Coronary artery (tissue), 2 donors: ENCODE measurements at regions not wholly inside any gene's neighbourhood (a gene's known extent, or its start where the extent isn't known, plus 50 kb on each side); places are given as distances from the start of the nearest gene placed in this dataset.

ENCODE experiments used
- DNase-seq: peaks from one replicate; pipeline ENCODE4 v3.0.0-alpha.2; 2017; ENCODE audit warnings: low spot score
- H3K27ac ChIP-seq, 2 donors: fragments of 200-600 bp; sonication (generic); one replicate each; pipeline ENCODE4 v1.5.1; 2016 to 2019
- H3K4me3 ChIP-seq: fragments of 200-600 bp; sonication (generic); 2 replicates; pipeline ENCODE4 v1.5.1; 2016; ENCODE audit warnings: mild to moderate bottlenecking, moderate library complexity
- CTCF ChIP-seq: fragments of 200-600 bp; sonication (generic); IDR thresholded peaks from one replicate; pipeline ENCODE4 v1.5.1; 2019; ENCODE audit warnings: antibody characterized with exemption

GRCh38 chr5:26278078-26278477 lies 760.3 kb downstream of the CDH9 start:
- H3K4me3 ChIP-seq, result no peak overlapping the region
- no peak for DNase-seq
- no peak overlapping the region for H3K27ac ChIP-seq
- no peak for TF ChIP-seq CTCF

GRCh38 chr5:26259081-26259480 lies 779.3 kb downstream of the CDH9 start:
- TF ChIP-seq CTCF, result no peak
- no peak for DNase-seq
- no peak overlapping the region for H3K27ac ChIP-seq
- H3K4me3 ChIP-seq, result no peak overlapping the region

GRCh38 chr5:26245321-26245720 lies 793.1 kb downstream of the CDH9 start:
- Histone ChIP-seq H3K27ac (no peak overlapping the region), H3K4me3 (no peak overlapping the region)
- TF ChIP-seq CTCF, result no peak
- no peak for DNase-seq

- no peak overlapping the region for H3K4me3 ChIP-seq
- H3K27ac ChIP-seq, result no peak overlapping the region
- no peak for TF ChIP-seq CTCF
- DNase-seq, result no peak
Observed at GRCh38 chr5:26239588-26239987, 798.8 kb downstream of the CDH9 start.

GRCh38 chr5:26237489-26237888 lies 800.9 kb downstream of the CDH9 start:
- H3K27ac ChIP-seq, result no peak overlapping the region
- DNase-seq, result no peak
- no peak overlapping the region for H3K4me3 ChIP-seq
- no peak for TF ChIP-seq CTCF

- DNase-seq, result no peak
- no peak for TF ChIP-seq CTCF
Observed at GRCh38 chr5:26236936-26237335, 801.5 kb downstream of the CDH9 start.

GRCh38 chr5:26232706-26233105 lies 805.7 kb downstream of the CDH9 start:
- Histone ChIP-seq H3K27ac (no peak overlapping the region), H3K4me3 (no peak overlapping the region)
- TF ChIP-seq CTCF, result no peak
- no peak for DNase-seq

More at GRCh38 chr5:26236936-26237335, 801.5 kb downstream of the CDH9 start:
- H3K4me3 ChIP-seq, result no peak overlapping the region
- H3K27ac ChIP-seq, result no peak overlapping the region
